HuH-7 (cell line): ENCODE measurements at regions not wholly inside any gene's neighbourhood (a gene's known extent, or its start where the extent isn't known, plus 50 kb on each side); places are given as distances from the start of the nearest gene placed in this dataset.
A peak's percentile ranks its signal among the peaks of the same experiment; 100 is the strongest.

Experiments
- DNase-seq: peaks from one replicate; pipeline ENCODE4 v3.0.0; 2011; ENCODE audit warnings: low spot score

GRCh38 chr10:123573236-123574108 lies 92.7 kb upstream of the GPR26 start:
- DNase-seq: peak; percentile 79

GRCh38 chr10:123574109-123574698 lies 92.0 kb upstream of the GPR26 start:
- DNase-seq: no peak

GRCh38 chr10:123575105-123575504 lies 91.0 kb upstream of the GPR26 start:
- no peak for DNase-seq

- no peak for DNase-seq
These were observed 89.4 kb upstream of the GPR26 start for GRCh38 chr10:123576706-123577105.

- DNase-seq: no peak
These were observed 88.2 kb upstream of the GPR26 start for GRCh38 chr10:123577921-123578461.

GRCh38 chr10:123578721-123579120 lies 87.4 kb upstream of the GPR26 start:
- no peak for DNase-seq

GRCh38 chr10:123579675-123580074 lies 86.5 kb upstream of the GPR26 start:
- DNase-seq: no peak

- DNase-seq: no peak
These were observed 85.7 kb upstream of the GPR26 start for GRCh38 chr10:123580426-123580825.

- DNase-seq: no peak
These were observed 84.5 kb upstream of the GPR26 start for GRCh38 chr10:123581656-123582055.

- DNase-seq: peak; percentile 70
These were observed 83.8 kb upstream of the GPR26 start for GRCh38 chr10:123582084-123582989.

GRCh38 chr10:123583639-123584418 lies 82.3 kb upstream of the GPR26 start:
- peak; percentile 74 for DNase-seq

GRCh38 chr10:123584419-123584775 lies 81.8 kb upstream of the GPR26 start:
- DNase-seq: no peak

- DNase-seq: no peak
These were observed 80.4 kb upstream of the GPR26 start for GRCh38 chr10:123585477-123586445.

GRCh38 chr10:123587110-123587509 lies 79.0 kb upstream of the GPR26 start:
- no peak for DNase-seq

- no peak for DNase-seq
These were observed 77.7 kb upstream of the GPR26 start for GRCh38 chr10:123588386-123588914.

- no peak for DNase-seq
These were observed 70.5 kb upstream of the GPR26 start for GRCh38 chr10:123595661-123596060.

GRCh38 chr10:123597676-123598075 lies 68.5 kb upstream of the GPR26 start:
- no peak for DNase-seq

- DNase-seq: no peak
These were observed 66.7 kb upstream of the GPR26 start for GRCh38 chr10:123599366-123599849.

GRCh38 chr10:123600177-123600576 lies 66.0 kb upstream of the GPR26 start:
- DNase-seq: no peak

GRCh38 chr10:123603130-123603529 lies 63.0 kb upstream of the GPR26 start:
- DNase-seq: no peak
